SW 1271 (cell line): ENCODE measurements at regions not wholly inside any gene's neighbourhood (a gene's known extent, or its start where the extent isn't known, plus 50 kb on each side); places are given as distances from the start of the nearest gene placed in this dataset.
"Not testable (repeated sequence)": the region's sequence is repeated elsewhere in the genome, so short reads cannot be mapped to it uniquely, and the experiment has no call there.

Experiments
- DNase-seq, 2 experiments: peaks; one replicate each; lab custom pipeline; 2025; lab: John Stamatoyannopoulos, UW

- DNase-seq: not testable (repeated sequence)
Measured at GRCh38 chr1:817071-817599, 106.6 kb upstream of the SAMD11 start.

GRCh38 chr1:817658-818617, 105.8 kb upstream of the SAMD11 start:
- not testable (repeated sequence) for DNase-seq

- no peak for DNase-seq
Measured at GRCh38 chr1:818618-819291, 105.0 kb upstream of the SAMD11 start.

GRCh38 chr1:820962-821361, 102.8 kb upstream of the SAMD11 start:
- DNase-seq: no peak

- not testable (repeated sequence) for DNase-seq
Measured at GRCh38 chr1:826808-827207, 96.9 kb upstream of the SAMD11 start.

GRCh38 chr1:827211-828063, 96.3 kb upstream of the SAMD11 start:
- peak; percentile 59 to 78 for DNase-seq

GRCh38 chr1:829324-829723, 94.4 kb upstream of the SAMD11 start:
- DNase-seq: not testable (repeated sequence)

GRCh38 chr1:829932-830331, 93.8 kb upstream of the SAMD11 start:
- not testable (repeated sequence) for DNase-seq

- not testable (repeated sequence) for DNase-seq
Measured at GRCh38 chr1:830750-831149, 93.0 kb upstream of the SAMD11 start.

- no peak for DNase-seq
Measured at GRCh38 chr1:831522-831921, 92.2 kb upstream of the SAMD11 start.

- DNase-seq: no peak
Measured at GRCh38 chr1:832136-832535, 91.6 kb upstream of the SAMD11 start.

GRCh38 chr1:833226-833625, 90.5 kb upstream of the SAMD11 start:
- DNase-seq: not testable (repeated sequence)

GRCh38 chr1:835509-835908, 88.2 kb upstream of the SAMD11 start:
- not testable (repeated sequence) for DNase-seq

- DNase-seq: not testable (repeated sequence)
Measured at GRCh38 chr1:837601-838000, 86.1 kb upstream of the SAMD11 start.

GRCh38 chr1:838291-838690, 85.4 kb upstream of the SAMD11 start:
- not testable (repeated sequence) for DNase-seq

GRCh38 chr1:840592-840991, 83.1 kb upstream of the SAMD11 start:
- not testable (repeated sequence) for DNase-seq

GRCh38 chr1:841671-842425, 81.9 kb upstream of the SAMD11 start:
- DNase-seq: not testable (repeated sequence)

GRCh38 chr1:842799-843198, 80.9 kb upstream of the SAMD11 start:
- not testable (repeated sequence) for DNase-seq

GRCh38 chr1:843946-844345, 79.8 kb upstream of the SAMD11 start:
- not testable (repeated sequence) for DNase-seq

- DNase-seq: no peak
Measured at GRCh38 chr1:844472-845026, 79.2 kb upstream of the SAMD11 start.

- DNase-seq: not testable (repeated sequence)
Measured at GRCh38 chr1:845641-846040, 78.1 kb upstream of the SAMD11 start.
